K562 (cell line): ENCODE measurements at regions not wholly inside any gene's neighbourhood (a gene's known extent, or its start where the extent isn't known, plus 50 kb on each side); places are given as distances from the start of the nearest gene placed in this dataset.

ENCODE experiments used
- E2F6 ChIP-seq, 2 experiments: IDR thresholded peaks; 2 replicates each; pipeline ENCODE4 v1.6.1; 2011; ENCODE audit warnings: borderline replicate concordance in 1 of 2, control low read depth in 1 of 2, low read depth in 1 of 2, low read length in 1 of 2, mild to moderate bottlenecking in 1 of 2, mixed read lengths in 1 of 2, moderate library complexity in 1 of 2; ENCODE audit not compliant: insufficient read depth in 1 of 2, insufficient read length in 1 of 2, poor library complexity in 1 of 2, severe bottlenecking in 1 of 2; ENCODE audit errors: extremely low read depth in 1 of 2
- FOXJ3 ChIP-seq: sonication (generic); formaldehyde crosslinking; IDR thresholded peaks from 2 replicates; pipeline ENCODE4 v1.4.0; 2020; ENCODE audit warnings: mild to moderate bottlenecking, missing genetic modification reagents
- HMGN3 ChIP-seq: IDR thresholded peaks from 2 replicates; pipeline ENCODE4 v1.6.1; 2011; ENCODE audit warnings: borderline replicate concordance, low read depth, mild to moderate bottlenecking, mixed read lengths, low read length; ENCODE audit not compliant: insufficient read length; ENCODE audit errors: extremely low read depth
- KDM1A ChIP-seq, 2 experiments: fragments of 450-650 bp; IDR thresholded peaks; 2 replicates each; pipeline ENCODE4 v1.6.1; 2016; ENCODE audit warnings: mild to moderate bottlenecking in 2 of 2
- L3MBTL2 ChIP-seq: fragments of 450-650 bp; IDR thresholded peaks from 2 replicates; pipeline ENCODE4 v1.6.1; 2016; ENCODE audit warnings: mild to moderate bottlenecking, moderate library complexity
- MBD1 ChIP-seq: fragments of 250-450 bp; sonication (Bioruptor Pico); IDR thresholded peaks from 2 replicates; pipeline ENCODE4 v1.8.0; 2022; ENCODE audit warnings: inconsistent platforms
- MLLT1 ChIP-seq, 2 experiments: fragments of 450-650 bp; IDR thresholded peaks; 2 replicates each; pipeline ENCODE4 v1.6.1; 2016
- MYC ChIP-seq, 2 experiments: fragments of 250-450 bp in 1 of 2; sonication (Bioruptor Pico) in 1 of 2; IDR thresholded peaks; 2 replicates each; pipeline versions ENCODE4 v1.5.1 to v1.6.1; 2012 to 2021; ENCODE audit warnings: low read depth in 2 of 2, borderline replicate concordance in 1 of 2, improper control_type of control experiment in 1 of 2, low read length in 1 of 2, mild to moderate bottlenecking in 1 of 2, moderate library complexity in 1 of 2
- POLR2G ChIP-seq: fragments of 200-400 bp; formaldehyde crosslinking; IDR thresholded peaks from 2 replicates; pipeline ENCODE4 v1.6.1; 2017; ENCODE audit warnings: low read depth, mild to moderate bottlenecking, antibody characterized with exemption, low read length, moderate library complexity
- SAFB ChIP-seq: fragments of 200-400 bp; formaldehyde crosslinking; IDR thresholded peaks from 2 replicates; pipeline ENCODE4 v1.6.1; 2017; ENCODE audit warnings: low read depth, low read length, borderline replicate concordance
- TFAP4 ChIP-seq: sonication (generic); formaldehyde crosslinking; IDR thresholded peaks from 2 replicates; pipeline ENCODE4 v1.8.0; 2022; ENCODE audit warnings: missing genetic modification reagents, mild to moderate bottlenecking, moderate library complexity, borderline replicate concordance
- ZBTB7A ChIP-seq: IDR thresholded peaks from 2 replicates; pipeline ENCODE4 v1.6.1; 2011; ENCODE audit warnings: low read depth, mild to moderate bottlenecking, low read length, moderate library complexity, borderline replicate concordance; ENCODE audit not compliant: control insufficient read depth
- ZFP36 ChIP-seq: fragments of 150-350 bp; IDR thresholded peaks from 2 replicates; pipeline ENCODE4 v1.6.1; 2018; ENCODE audit warnings: low read length, low read depth; ENCODE audit not compliant: partially characterized antibody
- ZNF124 ChIP-seq: sonication (generic); formaldehyde crosslinking; IDR thresholded peaks from 2 replicates; pipeline ENCODE4 v1.8.1; 2022; ENCODE audit warnings: missing genetic modification reagents
- ZNF408 ChIP-seq: fragments of 250-450 bp; sonication (Bioruptor Pico); IDR thresholded peaks from 2 replicates; pipeline ENCODE4 v1.4.0; 2020; ENCODE audit warnings: low read depth, mild to moderate bottlenecking, moderate library complexity
- ZNF444 ChIP-seq: fragments of 250-450 bp; sonication (Bioruptor Pico); IDR thresholded peaks from 2 replicates; pipeline ENCODE4 v1.4.0; 2020; ENCODE audit warnings: mild to moderate bottlenecking, moderate library complexity
- TF ChIP-seq, protein P1 (sequence below): sonication (generic); formaldehyde crosslinking; IDR thresholded peaks from 2 replicates; pipeline ENCODE4 v1.8.1; 2023; ENCODE audit warnings: mild to moderate bottlenecking, missing genetic modification reagents

DNA sequence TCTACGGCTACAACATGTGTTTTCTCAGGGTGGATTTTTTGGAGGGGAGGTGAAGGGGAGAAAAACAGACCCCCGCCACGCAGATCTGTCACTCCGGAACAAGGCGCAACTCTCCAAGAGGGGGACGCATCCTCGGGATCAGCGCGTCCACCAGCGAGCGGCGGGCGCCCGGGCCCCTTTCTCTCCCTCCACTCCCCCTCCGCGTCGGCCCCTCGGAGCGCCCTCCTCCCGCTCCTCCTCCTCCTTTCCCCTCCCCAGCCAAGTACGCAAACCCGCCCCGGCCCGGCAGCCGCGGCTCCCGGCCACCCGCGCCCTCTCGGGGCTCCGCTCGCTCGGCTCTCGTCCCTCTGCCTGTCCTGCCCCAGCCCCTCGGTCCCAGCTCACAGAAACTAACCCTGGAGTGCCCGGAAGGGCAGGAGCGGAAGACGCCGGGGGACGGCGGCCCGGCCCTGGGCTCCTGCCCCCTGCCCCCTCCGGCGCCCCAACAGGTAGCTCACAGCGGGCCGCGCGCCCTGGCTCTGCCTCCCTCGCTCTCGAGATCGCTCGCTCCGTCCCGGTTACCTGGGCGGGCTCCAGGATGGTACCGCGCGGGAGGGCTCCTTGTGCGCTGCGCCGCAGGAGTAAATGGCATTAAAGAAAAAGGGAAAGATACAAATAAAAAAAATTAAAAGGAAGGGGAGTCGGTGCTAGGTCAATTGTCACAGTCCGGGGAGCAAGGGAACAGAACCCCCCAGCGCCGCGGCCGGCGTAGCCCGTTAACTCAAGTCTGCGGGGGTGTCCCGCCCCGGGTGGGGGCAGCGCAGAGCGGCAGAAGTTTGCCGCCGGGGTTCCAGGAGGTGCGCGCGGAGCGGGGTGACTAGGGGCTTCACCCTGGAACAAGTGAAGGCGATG lies 131.4 kb upstream of the C11orf58 start (continued):
- TF ChIP-seq MBD1 (CRISPR knock-in tag) (no peak), SAFB (0 out of 2 replicates have a peak, but pooled peaks have one; percentile 12), E2F6 (IDR thresholded peaks at IDR 0.05; ENCODE audit: borderline replicate concordance in 1 of 2, extremely low read depth in 1 of 2, insufficient read depth in 1 of 2, insufficient read length in 1 of 2, low read depth in 1 of 2, low read length in 1 of 2, poor library complexity in 1 of 2, severe bottlenecking in 1 of 2) (peak in 1 of 2 experiments; percentile 13), L3MBTL2 (0 out of 2 replicates have a peak, but pooled peaks have one; percentile 12), FOXJ3 (CRISPR knock-in tag) (no peak), TFAP4 (no peak), KDM1A (IDR thresholded peaks at IDR 0.05) (0 out of 4 replicates have a peak, but pooled peaks of 1 of the 2 experiments have one; percentile 4), MYC (IDR thresholded peaks at IDR 0.05; ENCODE audit: low read depth, low read length) (no peak), MYC (CRISPR knock-in tag; IDR thresholded peaks at IDR 0.05; ENCODE audit: borderline replicate concordance, low read depth) (no peak), HMGN3 (peak; percentile 6), MLLT1 (IDR thresholded peaks at IDR 0.05) (peak in 1 of 2 experiments; percentile 80; a peak in 2 of 4 replicates), ZNF124 (CRISPR knock-in tag) (no peak), ZNF444 (no peak), POLR2G (peak; percentile 82), ZBTB7A (peak; percentile 58; the same call in 1 of the 2 replicates), ZNF408 (CRISPR knock-in tag) (no peak), ZFP36 (no peak)
- TF ChIP-seq, protein P1, sequence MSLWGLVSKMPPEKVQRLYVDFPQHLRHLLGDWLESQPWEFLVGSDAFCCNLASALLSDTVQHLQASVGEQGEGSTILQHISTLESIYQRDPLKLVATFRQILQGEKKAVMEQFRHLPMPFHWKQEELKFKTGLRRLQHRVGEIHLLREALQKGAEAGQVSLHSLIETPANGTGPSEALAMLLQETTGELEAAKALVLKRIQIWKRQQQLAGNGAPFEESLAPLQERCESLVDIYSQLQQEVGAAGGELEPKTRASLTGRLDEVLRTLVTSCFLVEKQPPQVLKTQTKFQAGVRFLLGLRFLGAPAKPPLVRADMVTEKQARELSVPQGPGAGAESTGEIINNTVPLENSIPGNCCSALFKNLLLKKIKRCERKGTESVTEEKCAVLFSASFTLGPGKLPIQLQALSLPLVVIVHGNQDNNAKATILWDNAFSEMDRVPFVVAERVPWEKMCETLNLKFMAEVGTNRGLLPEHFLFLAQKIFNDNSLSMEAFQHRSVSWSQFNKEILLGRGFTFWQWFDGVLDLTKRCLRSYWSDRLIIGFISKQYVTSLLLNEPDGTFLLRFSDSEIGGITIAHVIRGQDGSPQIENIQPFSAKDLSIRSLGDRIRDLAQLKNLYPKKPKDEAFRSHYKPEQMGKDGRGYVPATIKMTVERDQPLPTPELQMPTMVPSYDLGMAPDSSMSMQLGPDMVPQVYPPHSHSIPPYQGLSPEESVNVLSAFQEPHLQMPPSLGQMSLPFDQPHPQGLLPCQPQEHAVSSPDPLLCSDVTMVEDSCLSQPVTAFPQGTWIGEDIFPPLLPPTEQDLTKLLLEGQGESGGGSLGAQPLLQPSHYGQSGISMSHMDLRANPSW (CRISPR knock-in tag) = no peak
